ENCODE measurements at regions not wholly inside any gene's neighbourhood (a gene's known extent, or its start where the extent isn't known, plus 50 kb on each side); places are given as distances from the start of the nearest gene placed in this dataset.

- H3K4me1 ChIP-seq (ENCODE audit: control extremely low read depth in 1 of 4, control insufficient read depth in 4 of 4, insufficient read depth in 4 of 4, low read length in 3 of 4): no peaks in the 10 kb centered on the region
- H3K27ac ChIP-seq (ENCODE audit: insufficient read depth in 1 of 2, low read depth in 1 of 2, low read length in 2 of 2, poor library complexity in 1 of 2, severe bottlenecking in 2 of 2): no peak overlapping the region
- no CpG with 5 or more reads among the region's 3 CpGs for WGBS (ENCODE audit: insufficient coverage)
- H3K4me3 ChIP-seq (ENCODE audit: control insufficient read depth in 1 of 7, extremely low read depth in 1 of 7, insufficient read depth in 4 of 7, low read depth in 2 of 7, low read length in 6 of 7): no peak overlapping the region
- H3K36me3 ChIP-seq (ENCODE audit: control insufficient read depth in 4 of 4, insufficient read depth in 4 of 4, low read length in 3 of 4): no peaks in the 10 kb centered on the region
- POLR2A ChIA-PET: no interaction called here
- CTCF ChIA-PET: no interaction called here
- no peaks in the 10 kb centered on the region for H3K9me3 ChIP-seq (ENCODE audit: control extremely low read depth in 1 of 5, control insufficient read depth in 4 of 5, insufficient read depth in 2 of 5, low read depth in 1 of 5, low read length in 4 of 5)
- no peaks in the 10 kb centered on the region for H3K27me3 ChIP-seq (replicated peaks in 2 of 5; ENCODE audit: control insufficient read depth in 4 of 5, insufficient read depth in 5 of 5, low read length in 4 of 5)
- DNase-seq: no peak
These were observed 157.5 kb downstream of the TINAG start for GRCh38 chr6:54465649-54466300.

DNA sequence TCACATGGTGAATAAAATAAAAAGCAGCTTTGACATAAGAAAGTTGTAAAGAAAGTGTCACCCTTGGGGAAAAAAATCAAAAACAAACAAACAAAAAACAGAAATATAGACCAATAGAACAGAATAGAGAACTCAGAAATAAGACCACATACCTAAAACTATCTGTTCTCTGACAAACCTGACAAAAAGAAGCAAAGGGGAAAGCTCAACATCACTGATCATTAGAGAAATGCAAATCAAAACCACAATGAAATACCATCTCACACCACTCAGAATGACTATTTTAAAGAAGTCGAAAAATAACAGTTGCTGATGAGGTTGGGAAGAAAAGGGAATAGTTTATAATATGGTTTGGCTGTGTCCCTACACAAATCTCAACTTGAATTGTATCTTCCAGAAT is 159.1 kb downstream of the TINAG start:
- ChIA-PET CTCF (no interaction called here), POLR2A (no interaction called here)
- no peaks in the 10 kb centered on the region for H3K9me3 ChIP-seq (ENCODE audit: control extremely low read depth in 1 of 5, control insufficient read depth in 4 of 5, insufficient read depth in 2 of 5, low read depth in 1 of 5, low read length in 4 of 5)
- DNase-seq: no peak
- no peaks in the 10 kb centered on the region for H3K4me1 ChIP-seq (ENCODE audit: control extremely low read depth in 1 of 4, control insufficient read depth in 4 of 4, insufficient read depth in 4 of 4, low read length in 3 of 4)
- WGBS (ENCODE audit: insufficient coverage): no CpG with 5 or more reads among the region's 1 CpG
- H3K4me3 ChIP-seq (ENCODE audit: control insufficient read depth in 1 of 7, extremely low read depth in 1 of 7, insufficient read depth in 4 of 7, low read depth in 2 of 7, low read length in 6 of 7): no peak overlapping the region
- H3K27ac ChIP-seq (ENCODE audit: insufficient read depth in 1 of 2, low read depth in 1 of 2, low read length in 2 of 2, poor library complexity in 1 of 2, severe bottlenecking in 2 of 2): no peak overlapping the region
- no peaks in the 10 kb centered on the region for H3K27me3 ChIP-seq (replicated peaks in 2 of 5; ENCODE audit: control insufficient read depth in 4 of 5, insufficient read depth in 5 of 5, low read length in 4 of 5)
- H3K36me3 ChIP-seq (ENCODE audit: control insufficient read depth in 4 of 4, insufficient read depth in 4 of 4, low read length in 3 of 4): no peaks in the 10 kb centered on the region

DNA sequence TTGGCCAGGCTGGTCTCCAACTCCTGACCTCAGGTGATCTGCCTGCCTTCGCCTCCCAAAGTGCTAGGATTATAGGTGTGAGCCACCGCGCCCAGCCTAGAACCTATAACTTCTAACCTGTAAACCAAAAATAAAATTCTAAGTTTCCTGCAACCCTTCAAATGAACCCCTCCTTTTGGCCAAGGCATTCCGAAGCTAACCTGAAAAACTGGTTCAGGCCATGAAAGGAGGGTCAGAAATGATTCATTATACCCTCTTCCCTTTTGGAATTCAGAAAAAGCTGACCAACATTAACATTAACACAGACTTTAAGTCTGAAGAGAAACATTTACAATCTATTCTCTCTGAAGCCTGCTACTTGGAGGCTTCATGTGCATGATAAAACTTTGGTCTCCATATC is 165.1 kb downstream of the TINAG start:
- Histone ChIP-seq H3K27me3 (replicated peaks in 2 of 5; ENCODE audit: control insufficient read depth in 4 of 5, insufficient read depth in 5 of 5, low read length in 4 of 5) (no peaks in the 10 kb centered on the region), H3K9me3 (ENCODE audit: control extremely low read depth in 1 of 5, control insufficient read depth in 4 of 5, insufficient read depth in 2 of 5, low read depth in 1 of 5, low read length in 4 of 5) (no peaks in the 10 kb centered on the region), H3K27ac (ENCODE audit: insufficient read depth in 1 of 2, low read depth in 1 of 2, low read length in 2 of 2, poor library complexity in 1 of 2, severe bottlenecking in 2 of 2) (no peak overlapping the region), H3K36me3 (ENCODE audit: control insufficient read depth in 4 of 4, insufficient read depth in 4 of 4, low read length in 3 of 4) (no peaks in the 10 kb centered on the region), H3K4me3 (ENCODE audit: control insufficient read depth in 1 of 7, extremely low read depth in 1 of 7, insufficient read depth in 4 of 7, low read depth in 2 of 7, low read length in 6 of 7) (no peak overlapping the region), H3K4me1 (ENCODE audit: control extremely low read depth in 1 of 4, control insufficient read depth in 4 of 4, insufficient read depth in 4 of 4, low read length in 3 of 4) (no peaks in the 10 kb centered on the region)
- POLR2A ChIA-PET: no interaction called here
- 78% methylated on average over 2 of the region's 4 CpGs for WGBS (ENCODE audit: insufficient coverage)
- CTCF ChIA-PET: no interaction called here
- DNase-seq: no peak

DNA sequence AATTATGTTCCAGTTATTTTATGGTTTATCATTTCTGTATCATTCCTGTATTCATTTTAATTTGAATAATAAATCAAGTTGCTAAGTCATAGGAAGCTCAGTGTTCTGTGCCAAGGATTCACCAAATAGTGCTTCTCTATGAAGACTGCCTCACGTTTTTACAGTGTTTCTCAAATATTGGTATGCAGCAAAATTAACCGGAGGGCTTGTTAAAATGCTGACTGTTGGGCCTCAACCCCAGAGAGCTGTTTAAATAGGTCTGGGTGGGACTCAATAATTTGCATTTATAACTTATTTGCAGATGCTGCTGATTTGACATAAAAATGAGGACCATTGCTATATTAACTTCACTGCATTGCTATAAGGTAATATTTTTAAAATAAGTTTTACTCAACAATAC is 166.7 kb downstream of the TINAG start:
- Histone ChIP-seq H3K36me3 (ENCODE audit: control insufficient read depth in 4 of 4, insufficient read depth in 4 of 4, low read length in 3 of 4) (no peaks in the 10 kb centered on the region), H3K27ac (ENCODE audit: insufficient read depth in 1 of 2, low read depth in 1 of 2, low read length in 2 of 2, poor library complexity in 1 of 2, severe bottlenecking in 2 of 2) (no peak overlapping the region), H3K4me3 (ENCODE audit: control insufficient read depth in 1 of 7, extremely low read depth in 1 of 7, insufficient read depth in 4 of 7, low read depth in 2 of 7, low read length in 6 of 7) (no peak overlapping the region), H3K27me3 (replicated peaks in 2 of 5; ENCODE audit: control insufficient read depth in 4 of 5, insufficient read depth in 5 of 5, low read length in 4 of 5) (no peaks in the 10 kb centered on the region), H3K4me1 (ENCODE audit: control extremely low read depth in 1 of 4, control insufficient read depth in 4 of 4, insufficient read depth in 4 of 4, low read length in 3 of 4) (no peaks in the 10 kb centered on the region), H3K9me3 (ENCODE audit: control extremely low read depth in 1 of 5, control insufficient read depth in 4 of 5, insufficient read depth in 2 of 5, low read depth in 1 of 5, low read length in 4 of 5) (no peaks in the 10 kb centered on the region)
- POLR2A ChIA-PET: no interaction called here
- WGBS (ENCODE audit: insufficient coverage): 88% methylated on average over 2 of the region's 2 CpGs
- DNase-seq: no peak
- CTCF ChIA-PET: no interaction called here

GRCh38 chr6:54481091-54481490 is 172.8 kb downstream of the TINAG start:
- ChIA-PET CTCF (no interaction called here), POLR2A (no interaction called here)
- no peak for DNase-seq
- Histone ChIP-seq H3K36me3 (ENCODE audit: control insufficient read depth in 4 of 4, insufficient read depth in 4 of 4, low read length in 3 of 4) (no peaks in the 10 kb centered on the region), H3K4me1 (ENCODE audit: control extremely low read depth in 1 of 4, control insufficient read depth in 4 of 4, insufficient read depth in 4 of 4, low read length in 3 of 4) (no peaks in the 10 kb centered on the region), H3K27ac (ENCODE audit: insufficient read depth in 1 of 2, low read depth in 1 of 2, low read length in 2 of 2, poor library complexity in 1 of 2, severe bottlenecking in 2 of 2) (no peak overlapping the region), H3K27me3 (replicated peaks in 2 of 5; ENCODE audit: control insufficient read depth in 4 of 5, insufficient read depth in 5 of 5, low read length in 4 of 5) (no peaks in the 10 kb centered on the region), H3K4me3 (ENCODE audit: control insufficient read depth in 1 of 7, extremely low read depth in 1 of 7, insufficient read depth in 4 of 7, low read depth in 2 of 7, low read length in 6 of 7) (no peak overlapping the region), H3K9me3 (ENCODE audit: control extremely low read depth in 1 of 5, control insufficient read depth in 4 of 5, insufficient read depth in 2 of 5, low read depth in 1 of 5, low read length in 4 of 5) (no peaks in the 10 kb centered on the region)
- 94% methylated on average over 3 of the region's 4 CpGs for WGBS (ENCODE audit: insufficient coverage)

- DNase-seq: no peak
- Histone ChIP-seq H3K27ac (ENCODE audit: insufficient read depth in 1 of 2, low read depth in 1 of 2, low read length in 2 of 2, poor library complexity in 1 of 2, severe bottlenecking in 2 of 2) (no peak overlapping the region), H3K9me3 (ENCODE audit: control extremely low read depth in 1 of 5, control insufficient read depth in 4 of 5, insufficient read depth in 2 of 5, low read depth in 1 of 5, low read length in 4 of 5) (peaks cover 0 to 6% (median 2%) of the 10 kb centered on the region in 5 experiments), H3K4me3 (ENCODE audit: control insufficient read depth in 1 of 7, extremely low read depth in 1 of 7, insufficient read depth in 4 of 7, low read depth in 2 of 7, low read length in 6 of 7) (no peak overlapping the region), H3K4me1 (ENCODE audit: control extremely low read depth in 1 of 4, control insufficient read depth in 4 of 4, insufficient read depth in 4 of 4, low read length in 3 of 4) (no peaks in the 10 kb centered on the region), H3K27me3 (replicated peaks in 2 of 5; ENCODE audit: control insufficient read depth in 4 of 5, insufficient read depth in 5 of 5, low read length in 4 of 5) (no peaks in the 10 kb centered on the region), H3K36me3 (ENCODE audit: control insufficient read depth in 4 of 4, insufficient read depth in 4 of 4, low read length in 3 of 4) (no peaks in the 10 kb centered on the region)
- WGBS (ENCODE audit: insufficient coverage): 100% methylated on average over 1 of the region's 3 CpGs
- ChIA-PET POLR2A (no interaction called here), CTCF (no interaction called here)
These were observed 183.2 kb downstream of the TINAG start for GRCh38 chr6:54491431-54491830.

GRCh38 chr6:54493138-54493537 is 184.9 kb downstream of the TINAG start:
- ChIA-PET CTCF (no interaction called here), POLR2A (no interaction called here)
- Histone ChIP-seq H3K27me3 (replicated peaks in 2 of 5; ENCODE audit: control insufficient read depth in 4 of 5, insufficient read depth in 5 of 5, low read length in 4 of 5) (no peaks in the 10 kb centered on the region), H3K4me3 (ENCODE audit: control insufficient read depth in 1 of 7, extremely low read depth in 1 of 7, insufficient read depth in 4 of 7, low read depth in 2 of 7, low read length in 6 of 7) (no peak overlapping the region), H3K9me3 (ENCODE audit: control extremely low read depth in 1 of 5, control insufficient read depth in 4 of 5, insufficient read depth in 2 of 5, low read depth in 1 of 5, low read length in 4 of 5) (peaks cover 0 to 6% (median 2%) of the 10 kb centered on the region in 5 experiments), H3K4me1 (ENCODE audit: control extremely low read depth in 1 of 4, control insufficient read depth in 4 of 4, insufficient read depth in 4 of 4, low read length in 3 of 4) (no peaks in the 10 kb centered on the region), H3K36me3 (ENCODE audit: control insufficient read depth in 4 of 4, insufficient read depth in 4 of 4, low read length in 3 of 4) (no peaks in the 10 kb centered on the region), H3K27ac (ENCODE audit: insufficient read depth in 1 of 2, low read depth in 1 of 2, low read length in 2 of 2, poor library complexity in 1 of 2, severe bottlenecking in 2 of 2) (no peak overlapping the region)
- DNase-seq: no peak

Measured in common myeloid progenitor, CD34-positive (primary cell).